GM18507 (cell line): ENCODE measurements at regions not wholly inside any gene's neighbourhood (a gene's known extent, or its start where the extent isn't known, plus 50 kb on each side); places are given as distances from the start of the nearest gene placed in this dataset.
"Not testable (repeated sequence)": the region's sequence is repeated elsewhere in the genome, so short reads cannot be mapped to it uniquely, and the experiment has no call there.

Source experiments
- DNase-seq: peaks from one replicate; pipeline ENCODE4 v3.0.0; 2011; ENCODE audit warnings: low read depth; ENCODE audit not compliant: insufficient read length; ENCODE audit errors: extremely low spot score
- FAIRE-seq: peaks from 2 replicates; lab custom pipeline; 2011; peaks lifted over from hg19 to GRCh38; lab: Jason Lieb, UNC

- no peak for DNase-seq
Measured at GRCh38 chr9:135281791-135282737, 194.6 kb downstream of the OLFM1 start.

GRCh38 chr9:135282808-135283207 lies 195.3 kb downstream of the OLFM1 start:
- FAIRE-seq (no peak), DNase-seq (no peak)

More at GRCh38 chr9:135281791-135282737, 194.6 kb downstream of the OLFM1 start:
- FAIRE-seq, result no peak

GRCh38 chr9:135283671-135284070 lies 195.9 kb upstream of the PPP1R26 start:
- FAIRE-seq (no peak), DNase-seq (no peak)

- FAIRE-seq (no peak), DNase-seq (no peak)
Measured at GRCh38 chr9:135284386-135285134, 195.0 kb upstream of the PPP1R26 start.

- FAIRE-seq, DNase-seq: not testable (repeated sequence)
Measured at GRCh38 chr9:135286187-135286925, 193.2 kb upstream of the PPP1R26 start.

- no peak for DNase-seq
- no peak for FAIRE-seq
Measured at GRCh38 chr9:135286961-135287360, 192.6 kb upstream of the PPP1R26 start.

GRCh38 chr9:135287627-135288026 lies 192.0 kb upstream of the PPP1R26 start:
- FAIRE-seq (no peak), DNase-seq (no peak)

- DNase-seq, result no peak
- FAIRE-seq, result no peak
Measured at GRCh38 chr9:135288054-135288453, 191.5 kb upstream of the PPP1R26 start.

GRCh38 chr9:135289081-135289491 lies 190.5 kb upstream of the PPP1R26 start:
- DNase-seq (no peak), FAIRE-seq (no peak)

GRCh38 chr9:135290086-135290485 lies 189.5 kb upstream of the PPP1R26 start:
- DNase-seq (no peak), FAIRE-seq (no peak)

- FAIRE-seq, result no peak
- DNase-seq, result no peak
Measured at GRCh38 chr9:135290566-135290965, 189.0 kb upstream of the PPP1R26 start.

GRCh38 chr9:135291165-135291564 lies 188.4 kb upstream of the PPP1R26 start:
- DNase-seq (no peak), FAIRE-seq (no peak)

GRCh38 chr9:135294836-135295235 lies 184.7 kb upstream of the PPP1R26 start:
- DNase-seq, result no peak
- FAIRE-seq, result no peak

GRCh38 chr9:135295551-135296300 lies 183.9 kb upstream of the PPP1R26 start:
- no peak for FAIRE-seq
- no peak for DNase-seq

- FAIRE-seq, result no peak
Measured at GRCh38 chr9:135296735-135297455, 182.7 kb upstream of the PPP1R26 start.

GRCh38 chr9:135297456-135298075 lies 182.0 kb upstream of the PPP1R26 start:
- FAIRE-seq (no peak), DNase-seq (no peak)

More at GRCh38 chr9:135296735-135297455, 182.7 kb upstream of the PPP1R26 start:
- DNase-seq, result no peak

GRCh38 chr9:135299239-135299590 lies 180.4 kb upstream of the PPP1R26 start:
- FAIRE-seq (no peak), DNase-seq (no peak)

- DNase-seq (no peak), FAIRE-seq (no peak)
Measured at GRCh38 chr9:135299651-135300345, 179.8 kb upstream of the PPP1R26 start.
